Activated effector memory CD4-positive, alpha-beta T cell treated with anti-CD3 and anti-CD28 coated beads, Interleukin-2, amount 50 U/mL, for 16 hours (primary cell): ENCODE measurements at regions not wholly inside any gene's neighbourhood (a gene's known extent, or its start where the extent isn't known, plus 50 kb on each side); places are given as distances from the start of the nearest gene placed in this dataset.
"Not testable (repeated sequence)": the region's sequence is repeated elsewhere in the genome, so short reads cannot be mapped to it uniquely, and the experiment has no call there.

Experiments
- DNase-seq: peaks from one replicate; pipeline ENCODE4 v3.0.0-alpha.2; 2020

- DNase-seq: not testable (repeated sequence)
Measured at GRCh38 chr7:55699450-55699842, 127.1 kb upstream of the VOPP1 start.

DNA sequence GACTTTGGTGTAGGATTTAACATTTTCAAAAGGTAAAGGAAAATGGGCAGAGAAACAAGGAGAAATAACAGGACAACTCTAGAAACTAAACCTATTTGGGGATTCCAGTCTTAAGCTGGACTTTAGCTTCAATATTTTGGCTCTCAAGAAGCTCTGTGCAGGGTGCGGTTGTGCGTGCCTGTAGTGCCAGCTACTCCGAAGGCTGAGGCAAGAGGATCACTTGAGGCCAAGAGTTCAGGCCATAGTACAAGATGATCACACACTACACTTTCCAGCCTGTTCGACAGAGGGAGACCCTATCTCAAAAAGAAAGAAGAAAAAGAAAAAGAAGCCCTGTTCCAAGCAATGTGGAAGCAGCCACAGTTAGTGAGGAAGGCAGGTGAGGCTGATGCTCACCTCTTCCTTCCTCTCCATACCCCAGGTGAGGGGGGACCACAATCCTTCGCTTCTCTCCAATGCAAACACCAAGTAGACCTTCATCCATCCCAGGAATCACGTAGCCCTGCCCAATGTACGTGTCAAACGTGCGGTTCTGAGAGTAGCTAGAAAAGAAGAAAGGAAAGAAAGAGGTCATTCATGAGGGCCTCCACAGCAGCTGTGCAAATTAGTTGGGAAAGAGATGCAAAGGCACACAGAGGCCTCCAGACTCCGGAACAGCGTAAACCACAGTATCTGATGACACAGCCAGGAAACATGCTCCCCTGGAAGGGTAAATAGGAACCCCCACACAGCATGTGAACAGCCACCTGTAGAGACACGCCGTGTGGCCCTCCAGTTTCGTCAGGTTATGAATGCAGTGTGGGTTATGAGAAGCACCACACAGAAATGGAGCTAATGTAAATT is 126.5 kb upstream of the VOPP1 start:
- DNase-seq: not testable (repeated sequence)

DNA sequence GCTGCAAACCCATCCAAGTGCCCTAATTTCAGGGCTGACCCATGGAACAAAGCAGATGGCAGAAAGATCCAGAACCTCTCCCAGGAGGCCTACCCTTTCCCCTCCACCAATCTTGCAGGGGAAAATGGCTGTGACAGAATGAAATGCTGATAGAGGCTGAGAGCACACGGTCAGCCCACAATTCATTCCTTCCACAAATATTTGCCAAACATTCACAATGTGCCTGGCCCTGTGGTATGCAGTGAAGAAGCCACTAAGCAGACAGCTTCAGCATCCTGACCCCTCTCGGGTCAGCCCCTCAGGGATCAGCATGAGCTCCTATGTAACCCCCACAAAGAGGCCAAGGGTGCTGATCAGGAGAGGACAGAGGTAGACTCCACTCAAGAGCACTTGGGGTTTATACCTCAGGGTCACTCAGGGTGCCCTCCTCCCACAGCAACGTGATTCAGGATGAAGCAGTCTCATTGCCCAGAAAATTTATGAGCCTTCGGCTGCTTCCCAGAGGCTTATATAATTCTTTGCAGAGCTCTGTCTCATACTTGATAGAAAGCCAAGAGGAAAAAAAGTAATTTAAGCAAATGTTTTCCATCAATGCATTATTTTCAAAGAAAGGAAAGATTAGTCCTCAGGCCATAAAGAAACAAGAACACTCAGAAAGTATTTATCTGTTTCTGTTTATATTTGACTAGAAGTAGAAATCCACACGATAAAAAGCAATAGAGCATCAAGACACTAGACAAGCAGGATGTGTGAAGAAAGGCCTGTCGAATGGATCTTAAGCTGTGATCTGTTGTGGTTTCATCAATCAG is 123.8 kb upstream of the VOPP1 start:
- not testable (repeated sequence) for DNase-seq

GRCh38 chr7:55694484-55694883 is 122.2 kb upstream of the VOPP1 start:
- not testable (repeated sequence) for DNase-seq

GRCh38 chr7:55688684-55689681 is 116.7 kb upstream of the VOPP1 start:
- not testable (repeated sequence) for DNase-seq

- DNase-seq: not testable (repeated sequence)
Measured at GRCh38 chr7:55688261-55688660, 116.0 kb upstream of the VOPP1 start.

- not testable (repeated sequence) for DNase-seq
Measured at GRCh38 chr7:55687252-55687651, 115.0 kb upstream of the VOPP1 start.

DNA sequence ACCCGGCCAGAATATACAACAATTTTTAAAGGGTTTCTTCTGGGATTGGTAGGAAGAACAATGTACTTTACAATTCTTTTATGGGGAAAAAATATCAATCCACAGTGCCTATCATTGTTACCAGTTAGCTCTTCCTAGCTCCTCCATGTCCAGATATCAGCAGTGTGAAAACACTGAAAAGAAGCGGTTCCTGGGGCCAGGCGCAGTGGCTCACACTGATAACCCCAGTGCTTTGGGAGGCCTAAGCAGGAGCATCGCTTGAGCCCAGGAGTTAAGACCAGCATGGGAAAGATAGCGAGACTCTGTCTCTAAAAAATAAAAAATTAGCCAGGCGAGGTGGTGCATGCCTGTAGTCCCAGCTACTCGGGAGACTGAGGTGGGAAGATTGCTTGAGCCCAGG is 114.5 kb upstream of the VOPP1 start:
- not testable (repeated sequence) for DNase-seq

- not testable (repeated sequence) for DNase-seq
Measured at GRCh38 chr7:55683501-55683900, 111.2 kb upstream of the VOPP1 start.

DNA sequence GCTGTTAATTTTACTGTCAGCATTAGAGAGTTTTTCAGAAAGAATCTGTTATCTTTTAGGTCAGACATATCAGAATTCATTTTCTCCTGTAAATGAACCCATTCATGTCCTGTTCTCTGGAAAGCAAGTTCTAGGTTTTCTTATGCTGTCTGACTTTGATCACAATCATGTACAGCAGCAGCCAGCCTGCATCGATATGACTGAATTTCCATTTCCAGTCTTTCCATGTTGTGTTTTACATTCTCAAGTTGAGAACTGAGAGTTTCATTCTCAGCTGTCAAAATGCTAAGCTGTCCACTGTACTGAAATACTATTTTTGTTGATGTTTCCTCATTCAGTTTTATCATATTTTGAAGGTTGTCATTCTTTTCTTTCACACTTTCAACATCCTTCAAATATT is 103.3 kb upstream of the VOPP1 start:
- not testable (repeated sequence) for DNase-seq

GRCh38 chr7:55673525-55673924 is 101.2 kb upstream of the VOPP1 start:
- not testable (repeated sequence) for DNase-seq

GRCh38 chr7:55672084-55672483 is 99.8 kb upstream of the VOPP1 start:
- DNase-seq: not testable (repeated sequence)

DNA sequence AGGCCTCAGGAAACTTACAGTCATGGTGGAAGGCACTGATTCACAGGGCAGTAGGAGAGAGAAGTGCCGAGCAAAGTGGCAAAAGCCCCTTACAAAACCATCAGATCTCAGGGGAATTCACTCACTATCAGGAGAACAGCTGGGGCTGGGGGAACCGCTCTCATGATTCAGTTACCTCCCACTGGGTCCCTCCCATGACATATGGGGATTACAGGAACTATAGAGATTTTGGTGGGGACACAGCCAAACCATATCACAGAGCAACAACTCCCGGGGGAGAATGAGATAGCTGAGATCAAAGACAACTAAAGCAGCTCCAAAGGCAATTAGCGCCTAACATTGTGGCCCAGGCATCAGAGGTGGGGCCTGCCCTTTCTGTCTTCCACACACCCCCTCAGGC is 85.4 kb upstream of the VOPP1 start:
- DNase-seq: no peak

DNA sequence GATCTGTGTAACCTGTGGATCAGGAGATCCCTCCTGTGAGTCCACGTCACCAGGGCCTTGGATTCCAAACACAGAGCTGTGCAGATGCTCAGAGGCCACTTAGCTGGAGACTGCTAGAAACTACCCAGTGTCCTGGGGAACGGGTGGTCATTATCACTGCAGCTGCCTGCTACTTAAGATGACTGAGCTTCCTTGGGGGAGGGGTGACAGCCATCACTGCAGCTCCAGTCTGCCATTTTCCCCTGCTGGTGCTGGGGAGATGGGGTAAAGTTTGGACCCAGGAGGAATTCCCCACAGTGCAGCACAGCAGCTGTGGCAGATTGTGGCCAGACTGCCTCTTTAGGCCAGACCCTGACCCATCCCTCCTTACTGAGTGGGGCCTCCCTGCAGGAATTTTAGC is 78.8 kb upstream of the VOPP1 start:
- DNase-seq: no peak

DNA sequence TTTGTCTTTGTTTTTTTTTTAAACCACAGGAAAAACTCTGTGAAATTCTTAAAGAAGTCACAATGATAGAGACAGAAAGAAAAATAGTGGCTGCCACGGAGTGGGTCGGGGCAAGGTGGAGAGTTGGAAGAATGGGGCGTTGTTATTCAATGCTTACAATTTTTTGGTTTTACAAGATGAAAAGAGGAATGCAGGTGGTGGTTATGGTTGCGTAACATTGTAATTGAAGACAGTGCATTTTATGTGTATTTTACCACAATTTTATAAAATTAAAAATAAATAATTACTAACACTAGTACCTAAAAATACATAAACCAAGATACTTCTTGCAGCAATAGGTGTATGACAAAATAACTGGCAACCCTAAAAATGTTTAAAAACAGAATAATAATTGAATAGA is 76.9 kb upstream of the VOPP1 start:
- DNase-seq: no peak

DNA sequence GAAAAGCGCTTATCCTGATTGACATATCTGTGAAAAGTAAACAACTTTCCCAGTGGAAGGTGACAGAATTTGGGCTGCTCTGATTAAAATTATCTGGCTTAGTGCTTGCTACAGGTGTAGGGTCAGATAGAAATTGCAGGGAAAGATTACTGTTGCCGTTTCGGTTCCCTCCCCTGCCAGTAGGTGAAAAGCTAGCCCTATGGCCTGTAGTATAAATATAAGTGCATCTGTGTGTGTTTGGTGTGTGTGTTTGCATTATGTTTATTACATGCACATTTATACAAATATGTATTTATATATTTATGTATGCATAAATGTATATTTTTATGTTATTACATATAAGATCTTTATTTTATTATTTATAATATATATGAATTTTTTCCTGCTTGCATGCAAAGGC is 72.3 kb upstream of the VOPP1 start:
- DNase-seq: no peak

GRCh38 chr7:55642266-55642665 is 70.0 kb upstream of the VOPP1 start:
- no peak for DNase-seq

- DNase-seq: no peak
Measured at GRCh38 chr7:55641811-55642210, 69.5 kb upstream of the VOPP1 start.

- DNase-seq: peak; percentile 66
Measured at GRCh38 chr7:55641273-55641691, 69.0 kb upstream of the VOPP1 start.

DNA sequence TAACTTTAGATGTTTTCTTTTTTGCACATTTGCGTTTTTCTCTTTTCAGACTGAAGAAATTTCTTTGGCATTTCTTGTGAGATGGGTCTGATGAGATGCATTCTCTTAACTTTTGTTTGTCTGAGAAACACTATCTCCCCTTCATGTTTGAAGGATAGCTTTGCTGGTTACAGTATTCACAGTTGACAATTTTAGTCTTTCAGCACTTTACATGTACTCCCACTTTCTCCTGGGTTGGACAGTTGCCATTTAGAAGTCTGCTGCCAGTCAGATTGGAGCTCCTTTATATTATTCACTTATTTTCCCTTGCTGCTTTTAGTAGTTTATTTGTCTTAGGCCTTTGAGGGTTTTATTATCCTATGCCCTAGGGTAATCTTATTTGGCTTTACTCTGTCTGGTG is 67.3 kb upstream of the VOPP1 start:
- DNase-seq: no peak

DNA sequence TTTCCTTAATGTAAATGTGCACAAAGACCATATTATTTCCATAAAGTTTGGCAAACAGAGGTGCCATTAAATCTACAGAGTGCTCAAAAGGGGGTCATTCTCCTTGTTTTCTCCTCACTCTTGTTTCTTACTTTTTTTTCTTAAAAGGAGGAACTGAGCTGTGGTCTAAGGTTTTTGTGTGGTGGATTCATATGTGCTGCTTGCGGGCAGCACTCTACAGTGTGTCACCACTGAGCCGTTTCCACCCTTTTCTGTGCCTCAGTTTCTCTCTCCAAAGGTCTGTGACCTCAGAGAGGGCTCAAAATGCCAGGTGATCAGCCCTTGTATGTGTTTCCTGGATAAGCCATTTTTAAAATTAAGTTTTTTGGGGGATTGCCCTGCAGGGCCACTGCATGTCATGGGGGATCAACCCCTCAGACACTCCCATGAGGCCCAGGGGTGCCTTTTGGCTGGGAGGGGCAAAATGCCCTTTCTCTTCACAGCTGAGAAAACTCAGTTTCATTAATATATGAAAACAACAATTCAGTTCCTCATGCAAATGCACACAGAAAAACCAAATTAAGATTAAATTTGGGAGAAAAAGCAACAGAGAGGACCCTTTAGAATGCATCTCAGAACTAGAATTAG is 56.9 kb upstream of the VOPP1 start:
- DNase-seq: no peak

DNA sequence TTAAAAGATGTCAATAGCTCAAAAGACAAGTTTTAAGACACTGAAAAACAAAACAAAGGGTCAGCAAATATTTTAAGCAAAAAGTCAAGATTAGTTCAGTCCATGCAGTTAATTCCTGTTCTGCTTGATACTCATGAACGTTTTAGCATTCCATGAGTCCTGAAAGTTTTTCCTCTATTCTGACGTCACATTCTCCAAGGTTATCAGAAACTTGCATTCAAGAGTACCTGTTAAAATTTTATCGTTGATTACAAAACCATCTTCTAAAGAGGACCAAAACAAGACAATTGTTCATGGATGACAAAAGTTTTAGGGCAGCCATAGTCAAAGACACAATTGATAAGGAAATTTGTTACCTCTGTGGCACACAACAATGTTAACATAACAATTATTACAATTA is 52.5 kb upstream of the VOPP1 start:
- DNase-seq: no peak
